ENCODE measurements at regions not wholly inside any gene's neighbourhood (a gene's known extent, or its start where the extent isn't known, plus 50 kb on each side); places are given as distances from the start of the nearest gene placed in this dataset.

DNA sequence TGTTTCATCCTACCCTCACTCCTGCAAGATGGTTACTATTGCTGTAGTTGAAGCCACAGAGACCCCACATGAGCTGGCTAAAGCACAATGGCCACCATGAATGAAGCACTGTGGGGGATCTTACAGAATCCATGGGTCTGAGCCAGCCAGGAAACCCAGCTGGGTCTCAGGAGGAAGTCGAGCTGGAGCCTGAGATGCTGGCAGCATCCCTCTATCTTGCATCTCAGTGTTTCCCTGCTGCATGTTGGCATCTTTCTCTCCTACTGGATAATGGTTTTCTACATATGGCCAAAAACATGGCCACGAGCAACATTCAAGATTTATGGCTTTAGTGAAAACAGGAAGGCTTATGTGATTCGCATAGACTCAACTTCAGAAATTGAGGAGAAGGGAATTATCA is 219.3 kb upstream of the SNX19 start:
- ChIA-PET POLR2A (interaction anchor here (0.6 kb wide), 1 partner anchor 12 kb away, joined by 3 read pairs; no protein-coding TSS in a partner anchor), CTCF (ENCODE audit: low intra/inter-chr PET ratio) (interaction anchor here (0.7 kb wide), 1 partner anchor 24 kb away, joined by 3 read pairs; no protein-coding TSS in a partner anchor)
- no peaks in the 10 kb centered on the region for H3K27me3 ChIP-seq (ENCODE audit: control insufficient read depth in 2 of 2, insufficient read depth in 2 of 2, low read length in 2 of 2)
- no peak overlapping the region for H3K9ac ChIP-seq (ENCODE audit: insufficient read depth in 1 of 2, low read depth in 2 of 2, low read length in 2 of 2)
- H4K20me1 ChIP-seq (replicated peaks; ENCODE audit: control insufficient read depth, insufficient read depth, low read length), result no peaks in the 10 kb centered on the region
- H3K9me1 ChIP-seq (ENCODE audit: control insufficient read depth, insufficient read depth, low read length), result no peaks in the 10 kb centered on the region
- DNase-seq (ENCODE audit: extremely low read depth in 1 of 4, low spot score in 3 of 4), result no peak
- no peak for ATAC-seq
- H3K79me2 ChIP-seq (ENCODE audit: control insufficient read depth, insufficient read depth, low read length), result no peaks in the 10 kb centered on the region
- BruUV-seq (replicated peaks), result no TSS peak
- no peak overlapping the region for H2AFZ ChIP-seq (ENCODE audit: low read depth, low read length)
- no peak overlapping the region for H3K4me2 ChIP-seq (ENCODE audit: insufficient read depth, low read length)
- no peaks in the 10 kb centered on the region for H3K9me3 ChIP-seq (replicated peaks; ENCODE audit: control insufficient read depth, insufficient read depth, low read depth, low read length)
- H3K27ac ChIP-seq (ENCODE audit: extremely low read depth, low read depth, low read length), result no peak overlapping the region
- H3K4me1 ChIP-seq (replicated peaks in 1 of 2; ENCODE audit: control insufficient read depth in 2 of 2, insufficient read depth in 2 of 2, low read length in 2 of 2), result no peaks in the 10 kb centered on the region
- no peak overlapping the region for H3K4me3 ChIP-seq
- in situ Hi-C loops (cut with MboI) (no loop called here), intact Hi-C loops (cut with micrococcal nuclease) (no loop called here)
- H3K36me3 ChIP-seq (ENCODE audit: control insufficient read depth, insufficient read depth, low read length), result no peaks in the 10 kb centered on the region
- 0% methylated on average over 3 of the region's 3 CpGs for WGBS (ENCODE audit: insufficient coverage, low coverage, missing lambda C conversion rate)
- no peak for TF ChIP-seq PRMT5 (CRISPR knock-in tag; IDR thresholded peaks at IDR 0.05)
- no peak for TF ChIP-seq NONO (IDR thresholded peaks at IDR 0.05; ENCODE audit: low read depth in 2 of 2, low read length in 1 of 2)
- no peak for TF ChIP-seq ZNF282 (CRISPR knock-in tag; IDR thresholded peaks at IDR 0.05)
- no peak for TF ChIP-seq ZNF232 (CRISPR knock-in tag; IDR thresholded peaks at IDR 0.05)
- no peak for TF ChIP-seq THRAP3 (IDR thresholded peaks at IDR 0.05; ENCODE audit: borderline replicate concordance)
- TF ChIP-seq, protein P1, sequence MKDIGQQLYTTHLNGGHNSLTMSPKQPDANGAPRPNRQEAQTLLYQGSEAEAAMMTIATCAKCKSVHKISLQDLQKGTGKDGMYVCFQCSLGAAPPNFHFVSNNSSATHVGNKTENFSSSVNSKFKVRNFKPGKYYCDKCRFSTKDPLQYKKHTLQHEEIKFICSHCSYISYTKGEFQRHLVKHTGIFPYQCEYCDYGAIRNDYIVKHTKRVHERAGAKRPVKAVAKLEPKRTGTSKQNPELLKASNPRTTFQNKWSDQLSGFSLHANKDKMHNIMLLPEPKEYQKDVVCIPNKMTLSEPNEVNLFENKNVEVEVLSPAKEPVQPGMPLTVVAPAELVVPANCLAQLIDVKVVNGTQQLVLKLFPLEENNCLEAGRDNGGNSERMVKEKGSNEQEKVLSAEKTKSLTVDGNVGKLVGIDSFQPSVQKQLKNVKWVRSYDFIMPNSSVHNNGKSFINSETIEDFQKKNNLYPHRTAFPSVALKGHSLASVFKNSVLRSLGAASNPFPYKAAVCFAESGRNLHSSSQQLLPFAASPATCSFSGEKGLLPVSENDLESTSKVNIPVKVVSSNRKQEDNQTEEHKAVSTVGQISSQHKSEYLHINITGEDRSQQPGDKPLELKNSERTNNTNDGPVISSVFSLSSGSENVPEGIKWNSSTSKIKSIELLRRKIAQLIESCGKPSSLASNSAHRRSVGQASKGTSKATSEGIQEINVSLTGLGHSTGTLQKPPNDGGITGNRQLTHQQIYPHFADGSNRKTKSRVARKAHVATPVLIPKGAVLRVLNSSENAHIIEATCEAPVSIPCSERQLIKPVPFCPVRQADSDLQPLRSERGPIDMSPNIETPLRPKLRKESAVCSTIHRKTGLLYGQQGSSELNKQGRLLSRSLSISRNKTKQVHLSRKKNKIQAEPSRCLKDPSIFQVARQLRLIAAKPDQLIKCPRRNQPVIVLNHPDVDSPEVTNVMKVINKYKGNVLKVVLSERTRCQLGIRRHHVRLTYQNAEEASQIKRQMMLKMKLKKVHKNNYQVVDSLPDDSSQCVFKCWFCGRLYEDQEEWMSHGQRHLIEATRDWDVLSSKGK (CRISPR knock-in tag; IDR thresholded peaks at IDR 0.05), result no peak
- FAIRE-seq, result no peak

Measured in K562 (cell line).